PFSK-1 (cell line): ENCODE measurements at regions not wholly inside any gene's neighbourhood (a gene's known extent, or its start where the extent isn't known, plus 50 kb on each side); places are given as distances from the start of the nearest gene placed in this dataset.

Experiments
- FOXP2 ChIP-seq: optimal IDR thresholded peaks from 2 replicates; pipeline ENCODE3; 2011; ENCODE audit warnings: borderline replicate concordance, control low read depth, inconsistent platforms; ENCODE audit not compliant: insufficient read depth; ENCODE audit errors: extremely low read length, extremely low read depth
- POLR2AphosphoS5 ChIP-seq: IDR thresholded peaks from 2 replicates; pipeline ENCODE4 v1.6.1; 2012; ENCODE audit warnings: low read depth, mild to moderate bottlenecking, control low read depth, low read length, moderate library complexity
- SIN3A ChIP-seq: IDR thresholded peaks from 2 replicates; pipeline ENCODE4 v1.6.1; 2012; ENCODE audit warnings: mild to moderate bottlenecking, low read length, moderate library complexity, borderline replicate concordance; ENCODE audit not compliant: insufficient read depth
- TAF1 ChIP-seq: IDR thresholded peaks from 2 replicates; pipeline ENCODE4 v1.6.1; 2012; ENCODE audit warnings: low read length, control low read depth, borderline replicate concordance; ENCODE audit not compliant: insufficient read depth
- TF ChIP-seq, protein P1 (sequence below), 2 experiments: IDR thresholded peaks; 2 replicates each; pipeline versions ENCODE4 v1.6.1 to v1.8.0; 2011 to 2012; ENCODE audit warnings: low read depth in 2 of 2, low read length in 2 of 2, control low read depth in 1 of 2, inconsistent platforms in 1 of 2, mild to moderate bottlenecking in 1 of 2, moderate library complexity in 1 of 2; ENCODE audit not compliant: insufficient read depth in 1 of 2

DNA sequence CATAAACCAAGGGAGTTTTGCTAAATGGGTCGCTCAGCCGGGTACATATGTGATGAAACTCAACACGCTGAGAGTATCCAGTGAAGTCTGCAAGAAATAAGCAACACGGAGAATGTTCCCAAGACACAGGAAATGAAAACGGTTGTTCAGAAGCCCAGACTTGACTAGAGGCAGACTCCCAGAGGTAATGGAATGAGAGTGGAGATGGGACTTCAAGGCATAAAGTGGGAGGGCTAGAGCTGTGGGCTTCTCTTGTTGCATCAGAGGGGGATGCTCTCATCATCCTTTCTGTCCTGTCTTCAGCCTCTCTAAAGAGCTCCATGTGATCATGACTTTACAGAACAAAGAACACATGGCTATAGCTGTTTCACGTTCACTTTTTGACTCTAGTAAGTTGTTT, 88.3 kb downstream of the BAMBI start:
- no peak for TF ChIP-seq TAF1
- no peak for TF ChIP-seq SIN3A
- TF ChIP-seq POLR2AphosphoS5, result no peak
- TF ChIP-seq FOXP2, result no peak
- TF ChIP-seq, protein P1, sequence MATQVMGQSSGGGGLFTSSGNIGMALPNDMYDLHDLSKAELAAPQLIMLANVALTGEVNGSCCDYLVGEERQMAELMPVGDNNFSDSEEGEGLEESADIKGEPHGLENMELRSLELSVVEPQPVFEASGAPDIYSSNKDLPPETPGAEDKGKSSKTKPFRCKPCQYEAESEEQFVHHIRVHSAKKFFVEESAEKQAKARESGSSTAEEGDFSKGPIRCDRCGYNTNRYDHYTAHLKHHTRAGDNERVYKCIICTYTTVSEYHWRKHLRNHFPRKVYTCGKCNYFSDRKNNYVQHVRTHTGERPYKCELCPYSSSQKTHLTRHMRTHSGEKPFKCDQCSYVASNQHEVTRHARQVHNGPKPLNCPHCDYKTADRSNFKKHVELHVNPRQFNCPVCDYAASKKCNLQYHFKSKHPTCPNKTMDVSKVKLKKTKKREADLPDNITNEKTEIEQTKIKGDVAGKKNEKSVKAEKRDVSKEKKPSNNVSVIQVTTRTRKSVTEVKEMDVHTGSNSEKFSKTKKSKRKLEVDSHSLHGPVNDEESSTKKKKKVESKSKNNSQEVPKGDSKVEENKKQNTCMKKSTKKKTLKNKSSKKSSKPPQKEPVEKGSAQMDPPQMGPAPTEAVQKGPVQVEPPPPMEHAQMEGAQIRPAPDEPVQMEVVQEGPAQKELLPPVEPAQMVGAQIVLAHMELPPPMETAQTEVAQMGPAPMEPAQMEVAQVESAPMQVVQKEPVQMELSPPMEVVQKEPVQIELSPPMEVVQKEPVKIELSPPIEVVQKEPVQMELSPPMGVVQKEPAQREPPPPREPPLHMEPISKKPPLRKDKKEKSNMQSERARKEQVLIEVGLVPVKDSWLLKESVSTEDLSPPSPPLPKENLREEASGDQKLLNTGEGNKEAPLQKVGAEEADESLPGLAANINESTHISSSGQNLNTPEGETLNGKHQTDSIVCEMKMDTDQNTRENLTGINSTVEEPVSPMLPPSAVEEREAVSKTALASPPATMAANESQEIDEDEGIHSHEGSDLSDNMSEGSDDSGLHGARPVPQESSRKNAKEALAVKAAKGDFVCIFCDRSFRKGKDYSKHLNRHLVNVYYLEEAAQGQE (IDR thresholded peaks at IDR 0.05; ENCODE audit: insufficient read depth in 1 of 2, low read depth in 2 of 2, low read length in 2 of 2), result no peak

DNA sequence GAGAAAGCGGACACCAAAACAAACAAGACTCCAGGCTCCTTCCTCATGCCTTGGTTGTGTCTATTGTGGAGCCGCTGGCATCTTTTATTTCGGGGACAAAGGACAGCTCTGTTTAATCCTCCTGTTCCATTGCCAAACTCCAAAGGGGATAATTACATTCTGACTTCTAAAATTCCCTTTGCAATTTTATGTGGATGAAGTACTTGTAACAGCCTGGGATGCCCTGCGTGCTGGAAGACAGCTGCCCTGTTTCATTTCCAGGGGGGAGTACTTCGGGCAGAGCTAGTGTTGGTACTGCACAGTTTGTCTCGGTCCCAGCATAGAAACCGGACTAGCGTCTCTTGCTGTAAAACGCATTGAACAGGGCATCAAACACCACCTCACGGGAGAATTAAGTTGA, 90.9 kb downstream of the BAMBI start:
- no peak for TF ChIP-seq TAF1
- TF ChIP-seq SIN3A, result no peak
- no peak for TF ChIP-seq POLR2AphosphoS5
- no peak for TF ChIP-seq FOXP2
- TF ChIP-seq, protein P1 (IDR thresholded peaks at IDR 0.05; ENCODE audit: insufficient read depth in 1 of 2, low read depth in 2 of 2, low read length in 2 of 2), result no peak

DNA sequence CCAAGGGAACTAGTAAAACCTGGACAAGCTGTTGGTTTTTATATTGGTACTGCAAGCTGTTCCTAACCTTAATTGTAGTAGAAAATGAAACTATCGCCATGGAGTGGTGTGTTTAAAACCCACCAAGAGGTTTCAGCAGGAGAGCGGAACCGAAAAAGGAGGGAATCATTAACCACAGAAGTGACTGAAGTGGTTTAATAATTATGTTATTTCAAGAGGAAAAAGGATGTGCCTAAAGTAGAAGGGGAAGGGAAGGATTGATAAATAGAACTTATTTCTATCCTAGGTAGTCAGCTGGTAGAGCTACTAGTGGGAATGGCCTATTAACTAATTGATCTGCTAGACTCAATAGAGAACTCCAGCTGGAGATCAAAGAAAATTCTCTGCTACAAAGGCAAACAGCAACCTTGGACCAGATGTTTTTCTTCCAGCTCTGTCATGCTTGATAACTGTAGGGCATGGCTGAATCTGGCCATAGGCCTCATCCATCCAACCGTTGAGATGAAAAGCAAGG, 91.8 kb downstream of the BAMBI start:
- TF ChIP-seq SIN3A (no peak), TAF1 (no peak), POLR2AphosphoS5 (no peak), FOXP2 (no peak)
- TF ChIP-seq, protein P1 (IDR thresholded peaks at IDR 0.05; ENCODE audit: insufficient read depth in 1 of 2, low read depth in 2 of 2, low read length in 2 of 2), result no peak

DNA sequence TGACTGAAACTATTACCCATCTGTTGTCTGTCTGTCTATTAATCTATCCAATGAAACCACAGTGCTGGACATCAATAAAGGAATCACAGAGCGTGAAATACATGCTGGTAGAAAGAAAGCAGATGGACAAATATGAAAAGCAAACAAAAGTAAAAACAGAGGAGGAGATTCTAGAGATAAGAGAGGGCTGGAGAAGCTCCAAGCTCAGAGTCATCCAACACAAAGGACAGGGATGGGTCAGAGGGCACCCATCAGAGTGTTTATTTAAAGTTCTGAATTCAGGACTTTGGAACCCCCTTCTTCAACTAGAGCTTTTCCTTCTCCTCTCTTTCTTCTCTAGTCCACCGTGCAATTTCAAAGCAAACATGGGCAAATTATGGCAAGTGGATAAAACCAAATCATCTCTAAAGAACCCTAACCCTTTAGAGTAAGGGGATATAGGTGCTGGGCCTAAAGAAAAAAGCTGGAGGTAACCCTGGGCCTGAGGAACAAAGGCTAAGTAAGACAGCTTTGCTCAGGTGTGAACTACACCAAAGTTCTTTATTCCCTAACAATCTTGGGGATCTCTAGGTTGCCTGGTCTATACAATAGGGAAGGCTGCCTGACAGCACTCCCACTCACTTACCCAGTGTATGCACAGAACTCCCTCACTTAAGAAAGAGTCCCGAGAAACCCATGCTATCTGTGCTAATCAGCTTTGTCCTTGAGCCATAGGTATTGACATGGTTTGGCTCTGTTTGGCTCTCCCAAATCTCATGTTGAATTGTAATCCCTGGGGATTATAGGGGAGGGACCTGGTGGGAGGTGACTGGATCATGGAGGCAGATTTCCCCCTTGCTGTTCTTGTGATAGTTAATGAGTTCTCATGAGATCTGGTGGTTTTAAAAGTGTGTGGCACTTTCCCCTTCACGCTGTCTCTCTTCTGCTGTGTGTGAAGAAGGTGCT, 97.0 kb downstream of the BAMBI start:
- no peak for TF ChIP-seq FOXP2
- no peak for TF ChIP-seq TAF1
- TF ChIP-seq SIN3A, result no peak
- TF ChIP-seq POLR2AphosphoS5, result no peak
- TF ChIP-seq, protein P1 (IDR thresholded peaks at IDR 0.05; ENCODE audit: insufficient read depth in 1 of 2, low read depth in 2 of 2, low read length in 2 of 2), result no peak
